Keratinocyte (primary cell): ENCODE measurements at regions not wholly inside any gene's neighbourhood (a gene's known extent, or its start where the extent isn't known, plus 50 kb on each side); places are given as distances from the start of the nearest gene placed in this dataset.

Source experiments
- CTCF ChIP-seq, 3 experiments: IDR thresholded peaks in 1 of 3; conservative IDR thresholded peaks in 1 of 3; optimal IDR thresholded peaks in 1 of 3; 2 replicates in 2 of 3; 3 replicates in 1 of 3; pipeline versions ENCODE3 to v1.5.1; 2011; ENCODE audit warnings: low read length in 3 of 3, mild to moderate bottlenecking in 3 of 3, moderate library complexity in 2 of 3, control low read depth in 1 of 3, inconsistent platforms in 1 of 3; ENCODE audit not compliant: insufficient read depth in 2 of 3; ENCODE audit errors: extremely low read depth in 1 of 3
- EZH2 ChIP-seq: IDR thresholded peaks from one replicate; pipeline ENCODE4 v1.6.1; 2012; ENCODE audit warnings: inconsistent platforms, mild to moderate bottlenecking, low read length, moderate library complexity

- TF ChIP-seq CTCF (optimal IDR thresholded peaks at IDR 0.05 in 1 of 3, IDR thresholded peaks at IDR 0.05 in 1 of 3, conservative IDR thresholded peaks at IDR 0.05 in 1 of 3; ENCODE audit: extremely low read depth in 1 of 3, insufficient read depth in 2 of 3, low read length in 3 of 3) (no peak), EZH2 (no peak)
Observed at GRCh38 chr3:124158168-124158881, 166.4 kb upstream of the ROPN1 start.
